SK-N-MC (cell line): ENCODE measurements at regions not wholly inside any gene's neighbourhood (a gene's known extent, or its start where the extent isn't known, plus 50 kb on each side); places are given as distances from the start of the nearest gene placed in this dataset.

Experiments used
- DNase-seq: peaks from one replicate; pipeline ENCODE4 v3.0.0-alpha.2; 2011; ENCODE audit warnings: low read depth, low spot score
- H3K27ac ChIP-seq: fragments of 200-600 bp; sonication (generic); 2 replicates; pipeline ENCODE4 v1.5.1; 2016; ENCODE audit warnings: mixed run types
- H3K36me3 ChIP-seq: fragments of 200-600 bp; sonication (generic); 2 replicates; pipeline ENCODE4 v1.6.1; 2017; ENCODE audit warnings: antibody characterized with exemption, low read length, mixed read lengths; ENCODE audit not compliant: insufficient read depth
- H3K4me3 ChIP-seq: fragments of 200-600 bp; sonication (generic); 2 replicates; pipeline ENCODE4 v1.5.1; 2016
- H3K9ac ChIP-seq: fragments of 200-600 bp; sonication (generic); 2 replicates; pipeline ENCODE4 v1.8.0; 2017; ENCODE audit warnings: mixed run types, mixed read lengths; ENCODE audit not compliant: insufficient read length
- H3K9me3 ChIP-seq: fragments of 200-600 bp; sonication (generic); 2 replicates; pipeline ENCODE4 v1.6.1; 2017; ENCODE audit warnings: low read depth, mild to moderate bottlenecking, antibody characterized with exemption, low read length, moderate library complexity, mixed read lengths
- EZH2 ChIP-seq: fragments of 200-600 bp; sonication (generic); IDR thresholded peaks from one replicate; pipeline ENCODE4 v1.6.1; 2017; ENCODE audit warnings: antibody characterized with exemption
- FOXP2 ChIP-seq: optimal IDR thresholded peaks from 2 replicates; pipeline ENCODE3; 2011; ENCODE audit warnings: mild to moderate bottlenecking, moderate library complexity; ENCODE audit not compliant: insufficient read depth; ENCODE audit errors: extremely low read length, control extremely low read depth
- POLR2AphosphoS5 ChIP-seq: IDR thresholded peaks from 2 replicates; pipeline ENCODE4 v1.6.1; 2012; ENCODE audit warnings: mild to moderate bottlenecking, low read depth, low read length, borderline replicate concordance

- no peak overlapping the region for H3K4me3 ChIP-seq
- no peaks in the 10 kb centered on the region for H3K36me3 ChIP-seq
- H3K9ac ChIP-seq = no peak overlapping the region
- TF ChIP-seq FOXP2 (no peak), POLR2AphosphoS5 (no peak), EZH2 (no peak)
- no peak overlapping the region for H3K27ac ChIP-seq
- no peak for DNase-seq
- H3K9me3 ChIP-seq = no peaks in the 10 kb centered on the region
These were observed 884.1 kb upstream of the MGAT4C start for GRCh38 chr12:87140262-87140661.

- no peaks in the 10 kb centered on the region for H3K36me3 ChIP-seq
- H3K27ac ChIP-seq = no peak overlapping the region
- no peak for DNase-seq
- TF ChIP-seq FOXP2 (no peak), EZH2 (no peak), POLR2AphosphoS5 (no peak)
- no peak overlapping the region for H3K9ac ChIP-seq
- H3K4me3 ChIP-seq = no peak overlapping the region
- no peaks in the 10 kb centered on the region for H3K9me3 ChIP-seq
These were observed 881.0 kb upstream of the MGAT4C start for GRCh38 chr12:87137220-87137619.

- H3K9ac ChIP-seq = peak overlapping the region; percentile 45
- TF ChIP-seq POLR2AphosphoS5 = no peak
- no peaks in the 10 kb centered on the region for H3K36me3 ChIP-seq
- H3K9me3 ChIP-seq = no peaks in the 10 kb centered on the region
- H3K27ac ChIP-seq = peak overlapping the region; percentile 82
- H3K4me3 ChIP-seq = peak overlapping the region; percentile 48
- peak; percentile 32 for DNase-seq
These were observed 880.3 kb upstream of the MGAT4C start for GRCh38 chr12:87136330-87136976.

- DNase-seq = no peak
- Histone ChIP-seq H3K9me3 (no peaks in the 10 kb centered on the region; the same call in 1 of the 2 replicates), H3K9ac (no peak overlapping the region), H3K36me3 (no peaks in the 10 kb centered on the region), H3K27ac (no peak overlapping the region), H3K4me3 (no peak overlapping the region)
- no peak for TF ChIP-seq EZH2
- TF ChIP-seq FOXP2 = no peak
- no peak for TF ChIP-seq POLR2AphosphoS5
These were observed 871.1 kb upstream of the MGAT4C start for GRCh38 chr12:87127272-87127671.

GRCh38 chr12:87121896-87122295 is 865.7 kb upstream of the MGAT4C start:
- Histone ChIP-seq H3K9me3 (no peaks in the 10 kb centered on the region; the same call in 1 of the 2 replicates), H3K27ac (no peak overlapping the region), H3K4me3 (no peak overlapping the region), H3K36me3 (no peaks in the 10 kb centered on the region), H3K9ac (no peak overlapping the region)
- no peak for DNase-seq
- TF ChIP-seq FOXP2 (no peak), POLR2AphosphoS5 (no peak), EZH2 (no peak)

GRCh38 chr12:87120440-87120839 is 864.2 kb upstream of the MGAT4C start:
- no peak overlapping the region for H3K4me3 ChIP-seq
- H3K36me3 ChIP-seq = no peaks in the 10 kb centered on the region
- H3K9me3 ChIP-seq = no peaks in the 10 kb centered on the region; the same call in 1 of the 2 replicates
- no peak overlapping the region for H3K27ac ChIP-seq
- no peak for TF ChIP-seq FOXP2
- no peak for TF ChIP-seq POLR2AphosphoS5
- no peak for TF ChIP-seq EZH2
- H3K9ac ChIP-seq = no peak overlapping the region
- no peak for DNase-seq

- Histone ChIP-seq H3K27ac (no peak overlapping the region), H3K9ac (no peak overlapping the region), H3K9me3 (no peaks in the 10 kb centered on the region; the same call in 1 of the 2 replicates), H3K4me3 (no peak overlapping the region), H3K36me3 (no peaks in the 10 kb centered on the region)
- no peak for DNase-seq
- no peak for TF ChIP-seq EZH2
These were observed 863.5 kb upstream of the MGAT4C start for GRCh38 chr12:87119713-87120112.

- H3K27ac ChIP-seq = no peak overlapping the region
- TF ChIP-seq FOXP2 = no peak
- H3K9me3 ChIP-seq = no peaks in the 10 kb centered on the region
- H3K36me3 ChIP-seq = no peaks in the 10 kb centered on the region
- H3K9ac ChIP-seq = no peak overlapping the region
- DNase-seq = no peak
- H3K4me3 ChIP-seq = no peak overlapping the region
These were observed 861.3 kb upstream of the MGAT4C start for GRCh38 chr12:87117526-87117925.

GRCh38 chr12:87116780-87117179 is 860.6 kb upstream of the MGAT4C start:
- H3K4me3 ChIP-seq = no peak overlapping the region
- H3K27ac ChIP-seq = no peak overlapping the region
- no peaks in the 10 kb centered on the region for H3K36me3 ChIP-seq
- H3K9ac ChIP-seq = no peak overlapping the region
- TF ChIP-seq FOXP2 (no peak), POLR2AphosphoS5 (no peak), EZH2 (no peak)
- DNase-seq = no peak
- no peaks in the 10 kb centered on the region for H3K9me3 ChIP-seq

- TF ChIP-seq EZH2 = no peak
- TF ChIP-seq FOXP2 = no peak
- no peak for TF ChIP-seq POLR2AphosphoS5
- no peaks in the 10 kb centered on the region for H3K9me3 ChIP-seq
- no peak overlapping the region for H3K4me3 ChIP-seq
- H3K27ac ChIP-seq = no peak overlapping the region
- DNase-seq = no peak
- no peaks in the 10 kb centered on the region for H3K36me3 ChIP-seq
- H3K9ac ChIP-seq = no peak overlapping the region
These were observed 856.6 kb upstream of the MGAT4C start for GRCh38 chr12:87112571-87113345.
